ENCODE measurements at regions not wholly inside any gene's neighbourhood (a gene's known extent, or its start where the extent isn't known, plus 50 kb on each side); places are given as distances from the start of the nearest gene placed in this dataset.
"Not testable (repeated sequence)": the region's sequence is repeated elsewhere in the genome, so short reads cannot be mapped to it uniquely, and the experiment has no call there.

GRCh38 chr2:221731432-221732145 lies 159.5 kb upstream of the EPHA4 start:
- no peak overlapping the region for H3K27ac Mint-ChIP-seq (ENCODE audit: unreplicated experiment)
- TF ChIP-seq CTCF (IDR thresholded peaks at IDR 0.05; ENCODE audit: partially characterized antibody, unreplicated experiment): no peak
- H3K27me3 Mint-ChIP-seq (ENCODE audit: unreplicated experiment): no peaks in the 10 kb centered on the region
- no peak overlapping the region for H3K4me3 Mint-ChIP-seq (ENCODE audit: unreplicated experiment)
- no peaks in the 10 kb centered on the region for H3K4me1 Mint-ChIP-seq (ENCODE audit: low read depth, unreplicated experiment)
- no peaks in the 10 kb centered on the region for H3K9me3 Mint-ChIP-seq (ENCODE audit: unreplicated experiment)
- no peak for DNase-seq
- no peaks in the 10 kb centered on the region for H3K36me3 Mint-ChIP-seq (ENCODE audit: unreplicated experiment)

GRCh38 chr2:221726894-221727513 lies 154.9 kb upstream of the EPHA4 start:
- Mint-ChIP-seq H3K27me3 (ENCODE audit: unreplicated experiment) (no peaks in the 10 kb centered on the region), H3K4me3 (ENCODE audit: unreplicated experiment) (no peak overlapping the region), H3K9me3 (ENCODE audit: unreplicated experiment) (peaks cover 5% of the 10 kb centered on the region), H3K36me3 (ENCODE audit: unreplicated experiment) (peaks cover 9% of the 10 kb centered on the region), H3K27ac (ENCODE audit: unreplicated experiment) (no peak overlapping the region), H3K4me1 (ENCODE audit: low read depth, unreplicated experiment) (no peaks in the 10 kb centered on the region)
- TF ChIP-seq CTCF (IDR thresholded peaks at IDR 0.05; ENCODE audit: partially characterized antibody, unreplicated experiment): no peak
- no peak for DNase-seq

GRCh38 chr2:221724631-221725203 lies 152.6 kb upstream of the EPHA4 start:
- no peak overlapping the region for H3K27ac Mint-ChIP-seq (ENCODE audit: unreplicated experiment)
- no peaks in the 10 kb centered on the region for H3K27me3 Mint-ChIP-seq (ENCODE audit: unreplicated experiment)
- no peak for DNase-seq
- no peak overlapping the region for H3K4me3 Mint-ChIP-seq (ENCODE audit: unreplicated experiment)
- peaks cover 5% of the 10 kb centered on the region for H3K9me3 Mint-ChIP-seq (ENCODE audit: unreplicated experiment)
- peaks cover 9% of the 10 kb centered on the region for H3K36me3 Mint-ChIP-seq (ENCODE audit: unreplicated experiment)
- no peak for TF ChIP-seq CTCF (IDR thresholded peaks at IDR 0.05; ENCODE audit: partially characterized antibody, unreplicated experiment)
- H3K4me1 Mint-ChIP-seq (ENCODE audit: low read depth, unreplicated experiment): no peaks in the 10 kb centered on the region

- H3K27ac Mint-ChIP-seq (ENCODE audit: unreplicated experiment); H3K36me3 Mint-ChIP-seq (ENCODE audit: unreplicated experiment); H3K9me3 Mint-ChIP-seq (ENCODE audit: unreplicated experiment); H3K4me1 Mint-ChIP-seq (ENCODE audit: low read depth, unreplicated experiment); DNase-seq; H3K27me3 Mint-ChIP-seq (ENCODE audit: unreplicated experiment); H3K4me3 Mint-ChIP-seq (ENCODE audit: unreplicated experiment): not testable (repeated sequence)
These were observed 152.0 kb upstream of the EPHA4 start for GRCh38 chr2:221724117-221724516.

- no peaks in the 10 kb centered on the region for H3K36me3 Mint-ChIP-seq (ENCODE audit: unreplicated experiment)
- no peak for TF ChIP-seq CTCF (IDR thresholded peaks at IDR 0.05; ENCODE audit: partially characterized antibody, unreplicated experiment)
- H3K4me1 Mint-ChIP-seq (ENCODE audit: low read depth, unreplicated experiment): no peaks in the 10 kb centered on the region
- H3K9me3 Mint-ChIP-seq (ENCODE audit: unreplicated experiment): no peaks in the 10 kb centered on the region
- DNase-seq: no peak
- H3K4me3 Mint-ChIP-seq (ENCODE audit: unreplicated experiment): no peak overlapping the region
- H3K27ac Mint-ChIP-seq (ENCODE audit: unreplicated experiment): no peak overlapping the region
- H3K27me3 Mint-ChIP-seq (ENCODE audit: unreplicated experiment): peaks cover 2% of the 10 kb centered on the region
These were observed 144.6 kb upstream of the EPHA4 start for GRCh38 chr2:221716426-221717303.

Data from glutamatergic neuron (in vitro differentiated cells).